ENCODE measurements at regions not wholly inside any gene's neighbourhood (a gene's known extent, or its start where the extent isn't known, plus 50 kb on each side); places are given as distances from the start of the nearest gene placed in this dataset.
A peak's percentile ranks its signal among the peaks of the same experiment; 100 is the strongest.

GRCh38 chr4:123561525-123561924 is 164.9 kb downstream of the SPRY1 start:
- intact Hi-C loops (cut with micrococcal nuclease) = no loop called here
- H3K4me3 ChIP-seq = no peak overlapping the region
- DNase-seq = no peak
- H3K36me3 ChIP-seq = no peaks in the 10 kb centered on the region
- H3K27ac ChIP-seq (replicated peaks) = no peak overlapping the region
- TF ChIP-seq, protein P1, sequence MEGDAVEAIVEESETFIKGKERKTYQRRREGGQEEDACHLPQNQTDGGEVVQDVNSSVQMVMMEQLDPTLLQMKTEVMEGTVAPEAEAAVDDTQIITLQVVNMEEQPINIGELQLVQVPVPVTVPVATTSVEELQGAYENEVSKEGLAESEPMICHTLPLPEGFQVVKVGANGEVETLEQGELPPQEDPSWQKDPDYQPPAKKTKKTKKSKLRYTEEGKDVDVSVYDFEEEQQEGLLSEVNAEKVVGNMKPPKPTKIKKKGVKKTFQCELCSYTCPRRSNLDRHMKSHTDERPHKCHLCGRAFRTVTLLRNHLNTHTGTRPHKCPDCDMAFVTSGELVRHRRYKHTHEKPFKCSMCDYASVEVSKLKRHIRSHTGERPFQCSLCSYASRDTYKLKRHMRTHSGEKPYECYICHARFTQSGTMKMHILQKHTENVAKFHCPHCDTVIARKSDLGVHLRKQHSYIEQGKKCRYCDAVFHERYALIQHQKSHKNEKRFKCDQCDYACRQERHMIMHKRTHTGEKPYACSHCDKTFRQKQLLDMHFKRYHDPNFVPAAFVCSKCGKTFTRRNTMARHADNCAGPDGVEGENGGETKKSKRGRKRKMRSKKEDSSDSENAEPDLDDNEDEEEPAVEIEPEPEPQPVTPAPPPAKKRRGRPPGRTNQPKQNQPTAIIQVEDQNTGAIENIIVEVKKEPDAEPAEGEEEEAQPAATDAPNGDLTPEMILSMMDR (IDR thresholded peaks at IDR 0.05; ENCODE audit: borderline replicate concordance) = no peak
- H3K4me1 ChIP-seq = peaks cover 6% of the 10 kb centered on the region
- H3K27me3 ChIP-seq (ENCODE audit: low read depth) = no peaks in the 10 kb centered on the region
- peaks cover 5% of the 10 kb centered on the region for H3K9me3 ChIP-seq (replicated peaks)

DNA sequence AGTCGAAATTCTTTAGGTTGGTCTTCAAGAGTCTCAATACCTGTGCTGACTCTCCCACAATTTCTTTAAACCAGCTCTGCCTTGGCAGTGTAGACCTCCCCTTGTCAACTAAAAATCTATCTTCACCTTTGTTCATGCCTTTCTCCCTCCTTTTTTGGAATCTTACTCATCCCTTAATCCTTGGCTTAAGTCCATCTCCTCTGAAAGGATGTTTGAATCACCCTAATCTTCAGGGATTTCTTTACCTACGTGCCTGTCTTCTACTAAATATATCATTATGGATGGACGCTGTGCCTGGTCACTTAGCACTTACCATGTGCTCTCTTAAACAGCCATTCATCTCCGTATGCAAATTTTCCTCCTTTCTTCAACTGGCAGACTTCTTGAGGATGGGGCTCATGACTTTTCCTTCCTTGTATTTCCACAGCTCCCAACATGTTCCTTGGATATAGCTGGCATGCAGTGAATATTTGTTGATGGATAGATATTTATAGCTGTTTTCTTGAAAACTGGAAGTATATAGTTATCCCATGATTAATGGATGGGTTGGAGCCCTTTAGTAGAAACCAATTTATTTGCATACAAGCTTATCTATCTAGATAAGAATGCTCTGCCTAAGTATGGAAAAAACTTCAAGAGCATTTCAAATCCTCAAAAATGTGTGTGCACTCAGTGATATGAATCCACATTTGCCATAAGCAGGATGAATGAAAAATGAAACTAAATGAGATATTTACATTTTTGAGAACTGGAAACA is 166.6 kb downstream of the SPRY1 start:
- intact Hi-C loops (cut with micrococcal nuclease) = no loop called here
- H3K27me3 ChIP-seq (ENCODE audit: low read depth) = no peaks in the 10 kb centered on the region

GRCh38 chr4:123564758-123565346 is 168.3 kb downstream of the SPRY1 start:
- H3K4me1 ChIP-seq = peaks cover 4% of the 10 kb centered on the region
- TF ChIP-seq, protein P1 (IDR thresholded peaks at IDR 0.05; ENCODE audit: borderline replicate concordance) = peak; percentile 84
- peaks cover 16% of the 10 kb centered on the region for H3K9me3 ChIP-seq (replicated peaks)
- DNase-seq = no peak
- no peaks in the 10 kb centered on the region for H3K27me3 ChIP-seq (ENCODE audit: low read depth)
- no peaks in the 10 kb centered on the region for H3K36me3 ChIP-seq
- no peak overlapping the region for H3K27ac ChIP-seq (replicated peaks)
- no peak overlapping the region for H3K4me3 ChIP-seq
- intact Hi-C loops (cut with micrococcal nuclease) = no loop called here

More for the DNA sequence above, 166.6 kb downstream of the SPRY1 start:
- Histone ChIP-seq H3K27ac (replicated peaks) (no peak overlapping the region), H3K9me3 (replicated peaks) (peaks cover 16% of the 10 kb centered on the region), H3K4me3 (no peak overlapping the region), H3K36me3 (no peaks in the 10 kb centered on the region), H3K4me1 (peaks cover 4% of the 10 kb centered on the region)
- TF ChIP-seq, protein P1 (IDR thresholded peaks at IDR 0.05; ENCODE audit: borderline replicate concordance) = no peak
- DNase-seq = no peak

DNA sequence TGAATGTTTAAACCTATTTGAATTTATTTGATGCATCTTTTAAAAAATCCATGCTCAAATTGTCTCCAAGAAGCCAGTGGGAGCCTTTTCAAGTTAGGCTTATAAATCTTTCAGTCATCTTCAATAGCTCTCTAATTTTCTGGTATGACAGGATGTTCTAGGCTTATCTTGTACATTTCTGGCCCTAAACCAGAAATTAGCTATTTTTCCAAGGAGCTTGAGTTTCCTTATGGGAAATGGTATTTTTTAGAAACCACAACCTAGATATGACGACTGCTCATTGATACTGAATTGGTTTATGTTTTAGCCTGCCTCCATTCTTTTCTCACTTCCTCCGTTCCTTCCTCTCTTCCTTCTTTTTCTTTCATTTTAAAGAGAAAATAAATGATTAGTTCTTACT is 172.3 kb downstream of the SPRY1 start:
- intact Hi-C loops (cut with micrococcal nuclease) = no loop called here
- Histone ChIP-seq H3K36me3 (no peaks in the 10 kb centered on the region), H3K27ac (replicated peaks) (no peak overlapping the region), H3K9me3 (replicated peaks) (peaks cover 16% of the 10 kb centered on the region), H3K27me3 (ENCODE audit: low read depth) (no peaks in the 10 kb centered on the region), H3K4me1 (peaks cover 4% of the 10 kb centered on the region), H3K4me3 (no peak overlapping the region)
- DNase-seq = no peak
- TF ChIP-seq, protein P1 (IDR thresholded peaks at IDR 0.05; ENCODE audit: borderline replicate concordance) = no peak

- TF ChIP-seq, protein P1 (IDR thresholded peaks at IDR 0.05; ENCODE audit: borderline replicate concordance) = no peak
- intact Hi-C loops (cut with micrococcal nuclease) = no loop called here
- no peaks in the 10 kb centered on the region for H3K36me3 ChIP-seq
- no peak overlapping the region for H3K27ac ChIP-seq (replicated peaks)
- peaks cover 16% of the 10 kb centered on the region for H3K9me3 ChIP-seq (replicated peaks)
- H3K4me1 ChIP-seq = peaks cover 4% of the 10 kb centered on the region
- DNase-seq = no peak
- H3K27me3 ChIP-seq (ENCODE audit: low read depth) = no peaks in the 10 kb centered on the region
- no peak overlapping the region for H3K4me3 ChIP-seq
Observed at GRCh38 chr4:123569541-123569940, 172.9 kb downstream of the SPRY1 start.

All from left ventricle myocardium inferior (tissue), 1 donor.